NCI-H524 treated with DMSO at 0.1 percent for 48 hours (cell line): ENCODE measurements at regions not wholly inside any gene's neighbourhood (a gene's known extent, or its start where the extent isn't known, plus 50 kb on each side); places are given as distances from the start of the nearest gene placed in this dataset.

ENCODE experiments used
- DNase-seq: peaks from one replicate; lab custom pipeline; 2025; lab: John Stamatoyannopoulos, UW

DNA sequence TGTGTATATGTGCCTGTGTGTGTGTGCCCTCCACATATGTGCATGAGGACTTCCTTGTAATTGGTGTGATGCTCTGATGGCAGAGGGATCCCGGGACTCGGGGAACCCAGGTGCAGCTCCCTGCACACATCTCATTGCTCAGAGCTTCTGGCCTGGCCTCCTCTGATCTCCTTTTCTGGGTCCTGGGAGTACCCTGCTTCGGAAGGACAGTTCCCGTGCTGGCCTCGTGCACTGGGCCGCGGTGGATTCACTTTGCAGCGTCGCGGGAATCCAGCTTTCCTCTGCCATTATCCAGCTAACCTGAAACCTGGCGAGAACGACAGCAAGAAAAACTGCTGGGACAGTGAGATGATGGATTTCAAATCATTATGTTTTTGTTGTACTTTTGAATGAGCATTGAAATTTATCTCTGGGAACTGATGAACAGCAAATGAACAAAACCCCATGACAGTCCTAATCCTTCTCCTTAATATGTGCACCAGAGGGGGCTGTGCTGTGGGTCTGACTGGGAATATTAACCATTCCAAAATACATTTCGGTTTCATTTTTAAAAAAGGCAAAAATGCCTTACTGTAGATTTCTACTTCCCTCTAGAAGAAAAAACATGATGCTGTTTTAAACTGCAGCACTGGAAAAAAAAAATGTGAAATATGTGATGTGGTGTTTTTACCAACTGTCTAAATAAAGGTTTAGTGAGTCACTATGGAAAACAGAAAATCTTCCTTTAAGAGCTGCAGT is 78.2 kb downstream of the PTGR3 start:
- no peak for DNase-seq

DNA sequence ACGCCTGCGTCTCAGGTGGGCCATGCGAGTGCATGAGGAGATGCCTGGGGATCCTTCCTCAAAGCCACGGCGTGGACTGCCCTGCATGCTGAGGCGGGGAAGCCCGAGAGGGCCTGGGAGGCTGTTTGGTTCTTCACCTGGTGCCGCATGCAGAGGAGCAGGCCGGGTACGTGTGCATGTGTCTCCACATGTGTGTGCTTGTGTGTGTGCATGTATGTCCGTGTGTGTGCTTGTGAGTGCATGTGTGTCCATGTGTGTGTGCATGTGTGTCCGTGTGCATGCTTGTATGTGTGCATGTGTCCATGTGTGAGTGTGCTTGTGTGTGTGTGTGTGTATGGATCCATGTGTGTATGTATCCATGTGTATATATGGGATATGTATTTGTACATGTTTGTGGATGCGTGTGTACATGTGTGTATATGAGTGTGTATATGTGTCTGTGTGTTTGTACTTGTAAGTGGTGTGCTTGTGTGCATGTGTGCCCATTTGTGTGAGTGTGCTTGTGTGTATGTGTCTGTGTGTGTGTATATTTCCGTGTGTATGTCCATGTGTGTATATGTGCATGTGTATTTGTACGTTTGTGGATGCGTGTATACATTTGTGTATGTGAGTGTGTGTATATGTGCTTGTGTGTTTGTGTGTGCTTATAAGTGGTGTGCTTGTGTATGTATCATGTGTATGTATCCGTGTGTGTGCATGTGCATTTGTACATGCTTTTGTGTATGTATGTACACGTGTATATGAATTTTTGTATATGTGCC is 79.0 kb downstream of the PTGR3 start:
- DNase-seq = no peak

DNA sequence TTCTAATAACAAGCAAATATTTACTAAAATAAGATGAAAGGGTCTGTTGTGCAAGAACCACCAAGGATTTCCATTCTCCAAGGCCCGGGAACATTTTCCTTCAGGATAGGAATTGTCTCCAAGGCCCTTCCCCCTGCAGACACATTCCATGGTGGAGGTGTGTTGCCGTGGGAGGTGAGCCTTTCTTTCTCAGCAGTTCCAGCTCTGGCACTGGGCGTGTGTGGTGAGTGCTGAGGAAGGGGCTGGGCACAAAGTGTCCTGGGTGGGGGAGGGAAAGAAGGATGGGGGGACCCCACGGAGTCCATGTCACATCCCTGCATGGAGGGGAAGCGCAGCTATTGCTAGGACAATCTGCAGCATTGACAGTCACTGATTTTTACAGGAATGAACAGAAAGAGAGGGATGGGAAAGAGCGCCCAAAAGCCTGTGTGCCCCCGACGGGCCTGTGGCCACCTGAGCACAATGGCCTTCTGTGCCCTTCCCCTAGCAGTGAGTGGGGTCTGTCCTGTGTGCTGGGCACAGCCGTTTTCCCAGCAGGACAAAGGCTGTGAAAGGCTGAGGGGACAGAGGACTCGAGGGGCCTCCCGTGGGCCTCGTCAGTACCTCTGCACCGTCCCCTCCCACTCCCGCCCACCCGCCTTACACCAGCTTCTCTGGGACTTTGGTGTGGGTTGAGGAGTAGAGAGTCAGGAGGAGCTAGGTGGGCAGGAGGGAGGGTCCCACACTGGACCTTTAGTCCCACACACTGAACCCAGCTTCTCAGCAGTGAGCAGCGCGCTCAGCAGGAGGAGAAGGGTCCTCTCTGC is 79.8 kb downstream of the PTGR3 start:
- DNase-seq = no peak

DNA sequence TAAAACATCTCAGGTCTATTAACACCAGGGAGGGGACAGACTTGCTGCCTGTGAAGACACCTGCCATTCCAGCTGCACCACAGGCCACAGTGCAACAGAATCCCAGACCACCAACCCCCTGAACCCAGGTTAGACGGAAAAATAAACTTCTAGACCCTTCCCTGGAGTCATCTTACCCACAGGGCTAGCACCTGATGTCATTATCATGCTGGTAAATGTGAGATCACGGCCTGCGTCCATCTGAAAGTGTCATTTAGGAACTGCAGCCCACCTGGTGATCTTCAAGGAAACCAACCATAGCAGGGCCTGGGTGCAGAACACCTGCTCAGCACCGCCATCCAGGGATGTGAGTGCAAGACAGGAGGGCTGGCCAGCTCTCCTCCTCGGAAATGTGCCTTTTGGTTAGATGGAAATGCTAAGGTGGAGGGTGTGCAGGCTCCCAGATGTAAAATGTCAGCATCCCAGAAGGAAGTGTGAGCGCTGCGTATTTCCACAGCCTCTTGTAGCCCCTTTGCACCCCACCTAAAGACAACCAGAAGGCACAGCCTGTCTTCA is 80.8 kb downstream of the PTGR3 start:
- DNase-seq = no peak

DNA sequence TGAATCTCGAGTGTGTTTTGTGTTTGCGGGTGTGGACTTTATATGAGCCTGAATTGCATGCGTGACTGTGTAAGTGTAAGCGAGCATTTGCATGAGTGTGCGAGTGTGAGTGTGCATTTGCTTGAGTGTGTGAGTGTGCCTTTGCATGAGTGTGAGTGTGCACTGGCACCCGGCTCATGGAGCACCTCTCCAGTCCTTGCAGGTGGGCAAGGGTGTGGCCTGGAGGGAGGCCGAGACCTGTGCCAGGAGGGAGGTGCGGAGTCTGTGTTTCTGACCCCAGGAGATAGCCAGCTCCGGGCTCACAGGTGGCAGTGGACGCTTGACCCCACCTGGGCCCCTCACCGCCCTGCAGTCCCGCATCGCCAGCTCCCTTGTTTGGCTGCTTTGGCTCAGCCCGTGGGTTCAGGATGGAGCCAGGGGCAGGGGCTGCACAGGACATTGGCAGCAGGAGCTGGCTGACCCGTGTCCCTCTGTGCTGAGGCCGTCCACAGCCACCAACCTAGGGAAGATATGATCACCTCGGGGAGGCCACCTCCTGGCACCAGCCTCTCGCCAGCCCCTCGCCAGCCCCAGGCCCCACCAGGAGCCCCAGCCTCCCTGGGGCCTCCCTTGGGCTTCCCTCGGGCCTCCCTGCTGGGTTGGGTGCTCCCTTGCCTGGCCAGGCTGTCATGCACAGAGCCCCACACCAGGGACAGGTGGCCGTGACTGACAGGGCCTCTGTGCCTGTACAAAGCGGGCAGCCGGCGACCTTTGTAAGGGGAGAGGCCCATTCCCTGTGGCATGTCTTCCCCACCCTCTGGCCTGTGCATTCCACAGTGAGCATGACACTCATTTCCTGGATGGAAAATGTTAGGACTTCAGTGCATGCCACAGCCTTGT is 81.6 kb downstream of the PTGR3 start:
- no peak for DNase-seq

DNA sequence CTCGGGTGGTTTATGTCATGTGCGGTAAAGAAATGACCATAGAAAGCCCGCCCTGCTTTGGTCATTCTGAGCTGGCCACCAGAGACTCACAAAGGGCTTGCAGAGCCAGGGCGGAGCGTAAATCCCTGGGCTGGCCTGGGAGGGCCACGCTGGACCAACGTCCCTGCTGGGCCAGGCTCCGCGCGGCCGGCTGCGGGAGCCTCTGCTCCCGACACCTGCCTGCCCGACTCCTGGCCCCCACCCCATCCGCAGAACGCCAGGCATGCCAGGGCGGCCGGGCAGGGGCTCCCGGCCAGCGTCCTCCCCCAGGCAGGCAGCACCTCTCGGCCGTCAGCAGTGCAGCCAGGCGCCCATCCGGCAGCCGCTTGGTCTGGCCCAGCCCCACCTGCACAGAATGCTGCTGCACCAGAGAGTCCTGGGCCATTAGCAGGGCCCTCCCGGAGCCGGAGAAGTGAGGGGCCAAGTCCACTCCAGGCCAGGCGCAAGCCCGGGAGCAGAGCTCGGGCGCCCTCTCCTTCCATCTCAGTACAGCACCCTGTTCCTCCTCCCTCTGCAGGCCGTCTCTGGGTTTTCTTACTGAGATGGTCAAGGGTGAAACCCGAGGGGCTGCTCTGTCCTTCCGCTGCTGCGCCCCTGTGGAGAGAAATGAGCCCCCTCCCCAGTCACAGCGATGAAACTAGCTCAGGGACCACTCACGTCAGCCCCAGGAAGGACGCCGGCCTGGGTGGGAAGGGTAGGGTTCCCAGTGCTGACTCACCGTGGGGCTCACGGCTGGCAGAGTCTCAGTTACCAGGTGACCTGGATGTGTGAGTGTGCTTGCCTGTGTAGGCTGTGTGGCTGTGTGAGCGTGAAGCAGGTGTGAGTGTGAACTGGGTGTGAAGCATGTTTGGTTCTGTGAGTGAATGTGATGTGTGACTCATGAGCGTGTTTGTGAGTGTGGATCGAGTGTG is 83.3 kb downstream of the PTGR3 start:
- no peak for DNase-seq

DNA sequence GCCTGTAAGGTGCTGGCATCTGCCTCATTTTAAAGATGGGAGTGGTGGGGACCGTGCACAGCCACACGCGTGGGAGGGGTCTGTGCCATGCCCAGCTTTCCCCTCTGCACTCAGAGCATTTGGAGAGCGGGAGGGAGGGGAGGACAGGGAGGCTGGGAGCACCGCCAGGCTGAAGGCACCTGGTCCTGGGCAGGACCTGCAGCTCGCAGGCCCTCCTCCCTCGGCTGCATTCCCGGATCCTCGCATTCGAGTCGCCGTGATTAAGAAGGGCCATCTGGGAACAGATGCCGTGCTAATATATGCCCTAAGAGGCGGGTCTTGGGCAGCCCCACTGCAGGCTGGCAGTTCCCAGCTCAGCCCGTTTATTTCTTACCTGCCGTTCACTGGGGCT is 84.0 kb downstream of the PTGR3 start:
- DNase-seq = peak; percentile 59

DNA sequence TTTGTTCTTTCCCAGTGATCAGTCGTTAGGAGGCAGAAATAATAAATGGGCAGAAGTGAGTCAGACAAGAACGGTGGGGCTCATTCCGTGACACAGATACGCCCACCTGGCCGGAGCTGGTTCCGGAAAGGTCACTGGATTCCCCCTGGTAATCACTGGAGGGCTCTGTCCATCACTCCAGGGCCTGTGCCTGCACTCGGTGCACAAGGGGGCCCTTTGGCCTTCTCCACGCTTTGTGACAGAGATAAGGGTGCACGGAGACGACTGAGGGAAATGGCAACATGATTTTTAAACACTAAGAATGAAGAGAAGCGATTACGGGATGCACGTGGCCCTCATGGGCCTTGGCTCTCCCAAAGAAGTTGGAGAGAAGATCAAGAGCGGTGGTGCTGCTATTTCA is 84.4 kb downstream of the PTGR3 start:
- no peak for DNase-seq

DNA sequence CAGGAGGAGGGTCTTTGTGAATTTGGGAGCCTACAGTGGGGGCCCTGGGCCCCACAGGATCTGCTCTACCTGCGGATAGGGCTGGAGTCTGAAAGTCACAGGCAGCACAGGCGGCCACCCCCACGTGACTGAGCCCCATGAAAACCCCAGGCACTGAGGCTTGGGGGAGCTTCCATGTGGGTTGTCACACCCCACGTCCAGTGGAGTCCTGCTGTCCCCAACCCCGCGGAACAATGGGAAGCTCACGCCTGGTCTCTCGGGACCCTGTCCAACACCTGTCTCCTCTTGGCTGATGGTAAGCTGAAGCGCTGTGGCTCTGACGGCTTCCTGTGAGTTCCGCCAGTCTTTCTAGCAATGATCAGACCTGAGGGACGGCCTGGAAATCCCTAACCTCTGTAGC is 85.8 kb downstream of the PTGR3 start:
- DNase-seq = no peak

DNA sequence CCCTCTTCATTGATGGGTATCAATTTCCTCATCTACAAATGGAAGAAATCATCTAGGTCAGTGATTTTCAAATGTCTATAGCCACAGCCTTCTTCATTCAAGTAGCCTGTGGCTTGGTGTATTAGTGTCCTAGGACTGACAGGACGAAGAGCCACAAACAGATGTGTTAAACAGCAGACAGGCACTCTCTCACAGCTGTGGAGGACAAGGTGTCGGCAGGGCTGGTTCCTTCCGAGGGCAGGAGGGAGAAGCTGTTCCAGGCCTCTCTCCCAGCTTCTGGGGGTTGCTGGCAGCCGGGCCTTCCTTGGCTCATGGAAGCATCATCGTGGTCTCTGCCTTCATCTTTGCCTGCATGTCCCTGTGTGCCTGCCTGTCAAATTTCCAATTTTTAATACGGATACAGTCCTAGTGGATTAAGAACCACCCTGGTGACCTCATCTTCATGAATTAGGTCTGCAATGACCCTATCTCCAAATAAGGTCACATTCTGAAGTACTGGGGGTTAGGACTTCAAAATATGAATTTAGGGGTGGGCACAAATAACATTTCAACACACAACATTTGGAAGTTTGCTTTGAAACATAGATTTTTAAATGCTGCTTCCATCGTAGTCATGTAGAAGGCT is 86.5 kb downstream of the PTGR3 start:
- no peak for DNase-seq

DNA sequence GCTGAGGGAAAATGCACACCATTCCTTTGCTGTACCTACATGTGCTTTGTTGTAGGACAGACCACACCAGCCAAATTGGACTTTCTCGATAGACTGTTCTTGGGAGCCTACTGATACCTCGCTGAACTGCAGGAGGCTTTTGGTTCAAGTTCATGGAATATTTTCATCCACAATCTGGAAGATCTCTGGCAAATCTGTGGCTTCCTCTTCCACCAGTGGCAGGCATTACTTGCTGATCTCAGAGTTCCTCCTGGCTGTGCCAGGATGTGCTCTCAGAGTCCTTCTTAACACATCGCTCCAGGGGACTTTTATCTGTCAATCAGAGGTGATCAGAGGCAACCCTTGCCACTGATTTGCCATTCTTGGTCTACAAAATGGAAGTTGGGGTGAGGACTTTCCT is 87.7 kb downstream of the PTGR3 start:
- DNase-seq = no peak

DNA sequence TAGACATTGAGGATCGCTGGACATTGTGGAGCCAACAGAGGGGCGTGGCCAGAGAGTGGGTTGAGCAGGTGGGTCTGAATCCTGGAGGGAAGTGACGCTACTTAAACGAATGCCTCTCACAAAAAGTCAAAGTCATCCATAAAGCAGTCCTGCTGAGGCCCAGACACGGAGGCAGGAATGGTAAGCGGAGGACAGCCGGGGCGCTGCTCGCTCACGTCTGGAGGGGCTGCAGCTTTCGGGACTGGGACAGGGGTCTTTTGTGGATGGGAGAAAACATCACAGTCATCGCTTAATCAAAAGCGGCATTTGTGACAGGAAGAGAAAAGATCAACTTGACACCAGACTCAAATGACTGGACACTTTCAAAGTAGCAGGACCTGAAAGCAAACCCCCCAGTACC is 88.4 kb downstream of the PTGR3 start:
- no peak for DNase-seq

DNA sequence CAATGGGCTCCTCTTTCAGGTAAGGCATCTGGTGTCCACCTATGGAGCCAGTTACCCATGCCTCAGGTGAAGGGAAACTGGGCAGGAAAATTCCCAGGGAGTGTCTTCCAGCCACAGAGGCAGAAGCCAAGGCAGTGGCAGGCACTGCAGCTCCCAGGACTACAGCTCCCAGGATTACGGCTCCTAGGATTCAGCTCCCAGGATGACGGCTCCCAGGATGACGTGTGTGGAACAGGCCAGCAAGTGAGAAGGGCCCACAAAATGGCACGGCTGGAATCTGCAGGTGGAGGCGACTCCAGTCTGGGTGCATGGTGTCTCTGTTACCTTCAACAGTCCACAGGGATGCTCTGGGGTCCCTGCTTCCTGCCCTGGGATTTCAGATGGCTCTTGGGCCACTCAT is 92.1 kb downstream of the PTGR3 start:
- DNase-seq = no peak

DNA sequence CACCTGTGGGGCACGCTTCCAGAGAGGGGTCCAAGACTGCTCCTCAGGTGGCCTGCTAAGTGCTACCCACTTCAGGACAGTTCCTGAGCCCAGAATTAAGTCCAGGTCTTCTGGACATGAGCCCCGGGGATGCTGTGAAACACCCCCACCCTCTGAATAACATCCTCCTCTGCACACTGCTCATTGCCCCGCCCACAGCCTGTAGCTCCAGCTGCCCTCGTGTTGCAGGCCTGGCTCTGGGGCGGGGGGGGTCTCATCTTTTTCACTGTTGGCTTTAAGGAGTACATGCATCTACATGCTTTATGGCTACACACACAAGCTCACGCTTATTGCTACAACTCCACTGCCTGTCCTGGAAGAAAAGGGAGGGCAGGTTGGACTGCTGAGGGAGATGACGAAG is 92.8 kb downstream of the PTGR3 start:
- no peak for DNase-seq

DNA sequence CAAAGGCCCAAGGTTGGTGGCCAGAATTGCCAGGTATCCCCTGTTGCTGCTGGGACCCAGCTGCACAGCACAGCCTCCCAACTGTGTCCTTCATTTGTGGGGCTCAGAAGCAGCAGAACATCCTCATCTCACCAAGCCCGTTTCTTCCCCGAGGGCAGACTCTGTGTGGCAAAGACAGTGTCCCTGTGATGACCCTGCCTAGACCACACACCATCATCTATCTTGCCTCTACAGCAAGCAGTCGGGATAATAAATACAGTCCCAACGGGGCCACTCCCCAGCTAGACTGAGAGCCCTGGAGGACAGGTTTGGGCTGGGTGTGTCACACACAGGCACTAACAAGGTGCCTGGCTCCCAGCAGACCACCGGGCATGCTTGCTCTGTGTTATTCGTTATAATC is 93.4 kb downstream of the PTGR3 start:
- DNase-seq = no peak
